ENCODE measurements at regions not wholly inside any gene's neighbourhood (a gene's known extent, or its start where the extent isn't known, plus 50 kb on each side); places are given as distances from the start of the nearest gene placed in this dataset.
A peak's percentile ranks its signal among the peaks of the same experiment; 100 is the strongest.

DNA sequence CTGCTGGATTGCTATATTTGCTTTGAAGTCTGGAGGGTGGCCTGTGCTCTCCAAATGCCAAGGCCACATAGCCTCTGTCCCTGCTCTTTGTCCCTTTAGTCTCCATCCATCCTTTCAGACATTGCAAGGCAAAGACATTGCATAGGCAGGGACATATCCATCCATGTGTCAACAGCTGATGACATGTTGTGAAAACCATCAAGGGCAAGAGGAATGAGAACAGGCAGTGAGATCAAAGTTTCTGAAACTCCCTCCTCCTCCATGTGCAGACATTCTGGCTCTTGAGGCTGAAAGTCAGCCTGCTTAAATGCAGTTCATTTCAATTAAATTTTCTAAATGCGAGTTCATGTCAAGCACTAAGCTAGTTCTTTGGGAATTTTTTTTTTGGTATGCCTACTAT lies 135.2 kb upstream of the CTNNB1 start:
- no peak for DNase-seq

GRCh38 chr3:41064526-41064925 lies 134.8 kb upstream of the CTNNB1 start:
- DNase-seq, result no peak

GRCh38 chr3:41065340-41065739 lies 134.0 kb upstream of the CTNNB1 start:
- no peak for DNase-seq

DNA sequence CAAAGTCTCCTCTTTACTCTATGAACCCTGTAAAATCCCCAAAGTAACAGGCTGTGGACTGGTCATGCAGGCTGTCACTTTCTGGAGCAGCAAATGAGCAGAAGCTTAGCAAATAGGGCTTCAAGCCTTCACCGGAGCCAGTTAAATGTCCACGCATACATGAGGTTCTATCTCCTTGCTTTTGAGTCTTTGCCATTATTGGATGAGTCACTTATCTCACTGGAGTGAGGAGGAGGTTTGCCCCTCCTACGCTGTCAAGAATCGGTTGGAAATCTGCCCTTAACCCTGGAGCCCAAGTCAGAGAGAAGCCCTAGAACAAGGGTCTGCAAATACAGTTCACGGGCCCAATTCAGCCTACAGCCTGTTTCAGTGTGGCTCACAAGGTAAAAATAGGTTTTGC lies 126.1 kb upstream of the CTNNB1 start:
- DNase-seq, result no peak

DNA sequence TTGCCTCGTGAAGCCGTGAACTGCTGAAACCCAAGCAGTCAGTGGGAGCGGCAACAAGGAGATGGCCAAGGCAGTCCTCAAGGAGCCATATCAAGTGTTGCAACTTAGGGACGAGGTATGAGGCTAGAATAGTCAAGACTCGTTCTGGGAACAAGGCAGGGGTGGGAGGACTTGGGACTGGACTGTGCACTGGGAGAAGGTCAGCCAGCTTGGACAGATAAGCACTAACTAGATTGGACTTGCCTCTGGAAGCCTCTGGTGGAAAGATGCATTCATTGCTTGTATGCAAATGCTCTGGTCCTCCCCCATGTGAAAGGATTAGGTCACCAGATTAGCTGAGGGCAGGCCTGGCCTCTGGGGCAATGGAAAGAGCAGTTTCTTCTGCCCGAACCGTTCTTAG lies 123.3 kb upstream of the CTNNB1 start:
- DNase-seq, result no peak

DNA sequence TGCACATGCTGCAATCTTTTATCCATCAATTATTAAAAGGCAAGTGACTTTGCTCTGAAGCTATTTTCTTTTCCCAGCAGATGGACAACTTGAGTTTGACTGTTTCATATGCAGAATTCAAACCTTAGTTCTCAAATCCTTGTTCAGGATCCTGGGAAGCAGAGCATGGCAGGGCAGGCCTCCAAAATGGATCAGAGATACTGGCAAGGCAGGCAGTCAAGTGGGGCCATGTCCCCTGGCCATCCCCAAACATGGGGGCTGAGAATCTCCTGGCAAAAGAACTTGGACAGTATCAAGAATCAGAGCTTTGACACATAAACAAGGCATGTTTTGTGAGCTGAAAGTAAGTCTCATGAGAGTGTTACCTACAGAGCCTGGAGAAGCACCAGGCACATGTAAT lies 122.9 kb upstream of the CTNNB1 start:
- DNase-seq, result no peak

- no peak for DNase-seq
These were observed 119.2 kb upstream of the CTNNB1 start for GRCh38 chr3:41080141-41080540.

GRCh38 chr3:41088882-41089281 lies 110.4 kb upstream of the CTNNB1 start:
- DNase-seq, result no peak

DNA sequence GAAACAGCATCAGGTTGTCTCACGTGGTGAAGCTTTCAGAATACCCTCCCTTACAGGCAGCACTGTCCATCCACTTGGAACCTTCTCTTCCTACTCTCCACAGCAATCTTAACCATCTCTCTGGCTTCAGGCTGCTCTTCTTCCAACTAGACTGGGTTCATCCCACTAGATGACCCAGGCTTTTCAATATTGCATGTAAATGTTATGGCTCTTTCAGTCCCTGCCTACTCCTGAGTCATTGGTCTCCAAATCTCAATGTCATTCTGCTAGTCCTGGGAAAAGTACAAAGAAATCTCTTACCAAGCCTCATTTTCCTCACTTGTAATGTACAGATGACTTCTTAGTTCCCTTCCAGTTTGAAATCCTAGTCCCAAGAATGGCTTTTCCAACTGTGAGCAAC lies 109.7 kb upstream of the CTNNB1 start:
- DNase-seq, result no peak

- DNase-seq, result no peak
These were observed 106.5 kb upstream of the CTNNB1 start for GRCh38 chr3:41092844-41093243.

- DNase-seq, result no peak
These were observed 105.8 kb upstream of the CTNNB1 start for GRCh38 chr3:41093476-41093875.

DNA sequence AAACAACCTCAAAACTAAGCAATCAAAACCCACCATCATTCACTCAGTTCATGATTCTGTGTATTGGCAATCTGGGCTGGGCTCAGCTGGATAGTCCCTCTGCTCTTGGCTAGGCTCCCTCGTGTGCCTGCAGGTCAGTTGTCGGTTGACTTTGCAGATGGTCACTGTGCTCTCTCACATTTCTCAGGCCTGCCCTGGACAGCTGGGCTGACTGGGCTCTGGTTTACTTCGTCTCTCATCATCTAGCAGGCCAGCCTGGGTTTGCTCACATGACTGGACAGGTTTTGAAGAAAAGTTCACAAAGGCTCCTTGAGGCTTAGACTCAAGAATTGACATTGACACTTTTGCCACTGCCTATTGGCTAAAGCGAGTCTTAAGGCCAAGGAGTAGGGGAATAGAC lies 105.0 kb upstream of the CTNNB1 start:
- DNase-seq, result no peak

DNA sequence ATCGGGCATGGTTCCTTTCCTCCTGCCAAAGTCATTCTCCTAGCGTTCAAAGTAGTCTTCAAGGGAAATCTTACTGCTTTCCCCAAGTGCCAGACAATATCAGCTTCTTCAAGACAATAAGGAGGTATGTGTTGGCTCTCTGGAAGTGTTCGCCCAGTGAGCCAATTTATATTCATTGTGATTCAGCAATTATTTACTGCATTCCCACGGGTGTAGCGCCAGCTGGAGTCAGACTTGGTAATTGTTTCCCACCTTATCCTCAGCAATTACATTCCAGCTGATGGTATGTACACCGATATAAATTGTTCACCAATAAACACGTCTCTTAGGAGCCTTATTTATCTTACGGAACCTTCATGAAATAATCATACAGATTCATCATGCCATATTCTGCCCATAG lies 103.6 kb upstream of the CTNNB1 start:
- no peak for DNase-seq

DNA sequence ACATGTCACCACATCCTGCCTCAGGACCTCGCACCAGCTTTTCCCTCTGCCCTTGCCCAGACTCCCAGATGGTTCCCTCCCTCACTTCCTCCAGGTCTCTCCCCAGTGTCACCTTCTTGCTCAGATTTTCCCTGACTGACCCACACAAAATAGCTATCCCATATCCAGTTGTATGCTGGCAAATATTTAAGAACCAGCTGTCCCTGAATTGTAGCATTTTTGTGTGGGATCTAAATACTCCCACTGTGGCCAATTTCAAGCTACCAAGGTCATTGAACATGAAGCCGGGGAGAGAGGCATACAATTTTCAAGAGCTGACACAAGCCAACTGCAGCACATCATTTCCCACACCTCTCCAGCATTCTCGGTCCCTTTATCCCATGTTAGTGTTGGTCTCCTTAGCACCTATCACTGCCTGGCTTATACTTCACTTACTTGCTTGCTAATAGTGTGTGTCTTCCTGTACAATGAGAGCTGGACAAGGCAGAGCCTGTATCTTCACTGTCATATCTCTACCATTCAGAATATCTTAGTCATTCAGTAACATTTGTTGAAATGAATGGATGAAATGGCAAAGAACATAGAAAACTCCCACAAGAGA lies 101.3 kb upstream of the CTNNB1 start:
- no peak for DNase-seq

GRCh38 chr3:41101231-41101630 lies 98.1 kb upstream of the CTNNB1 start:
- DNase-seq, result no peak

DNA sequence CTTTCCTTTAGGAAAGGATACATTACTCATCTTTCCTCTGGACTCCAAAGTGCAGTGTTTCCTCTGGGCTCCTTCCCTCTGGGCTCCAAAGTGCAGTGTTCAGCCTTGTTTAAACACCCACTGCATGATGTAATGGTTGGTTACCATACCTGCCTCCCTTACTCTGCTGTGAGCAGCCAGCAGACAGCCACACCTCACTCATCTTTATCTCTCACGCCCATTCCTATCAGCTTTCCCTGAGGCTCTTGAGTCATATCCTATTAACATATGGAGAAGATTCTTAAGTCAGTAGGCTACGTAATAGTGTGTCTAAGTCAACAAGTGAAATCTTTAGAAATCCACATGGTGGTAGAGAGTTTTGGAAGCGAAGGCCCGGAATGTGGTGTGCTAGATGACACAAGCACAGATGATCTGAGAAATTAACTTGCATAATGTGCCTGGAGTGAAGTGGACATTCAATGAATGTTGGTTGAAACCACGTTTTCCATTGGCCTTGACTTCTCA lies 97.2 kb upstream of the CTNNB1 start:
- DNase-seq, result no peak

- no peak for DNase-seq
These were observed 96.6 kb upstream of the CTNNB1 start for GRCh38 chr3:41102750-41103149.

DNA sequence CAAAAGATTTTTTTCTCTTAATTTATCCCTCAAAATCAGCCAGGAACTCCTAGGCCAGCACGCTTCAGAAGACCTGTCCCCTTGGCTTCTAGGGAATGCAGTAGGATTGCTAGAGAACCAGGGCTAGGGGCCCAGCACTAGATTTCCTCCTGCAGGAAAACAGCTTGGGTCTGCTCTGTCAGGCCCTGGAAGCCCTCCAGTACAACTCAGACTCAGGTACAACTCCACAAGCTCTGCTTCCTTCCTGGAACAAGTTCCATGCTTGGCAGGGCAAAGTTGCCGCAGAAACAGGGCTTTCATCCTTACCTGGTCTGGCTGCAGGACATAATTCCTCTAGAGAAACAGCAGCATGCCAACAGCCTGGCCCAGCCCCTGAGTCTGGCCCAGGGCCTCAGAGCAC lies 96.1 kb upstream of the CTNNB1 start:
- DNase-seq, result no peak

GRCh38 chr3:41104147-41104546 lies 95.2 kb upstream of the CTNNB1 start:
- no peak for DNase-seq

DNA sequence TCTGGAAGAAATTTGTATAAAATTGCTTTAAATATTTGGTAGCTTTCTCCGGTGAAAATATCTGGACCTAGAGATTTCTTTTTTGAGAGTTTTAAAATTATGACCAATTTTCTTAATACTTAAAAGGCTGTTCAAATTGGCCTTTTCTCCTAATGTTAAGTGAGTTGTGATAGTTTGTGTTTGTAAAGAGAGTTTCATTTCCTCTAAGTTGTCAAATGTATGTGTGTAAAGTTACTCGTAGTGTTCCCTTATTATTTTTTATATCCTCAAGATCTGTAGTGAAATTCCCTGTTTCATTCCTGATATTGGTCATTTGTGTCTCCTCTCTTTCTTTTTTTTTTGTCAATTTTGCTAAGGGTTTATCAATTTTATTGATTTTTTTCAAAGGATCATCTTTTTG lies 92.6 kb upstream of the CTNNB1 start:
- DNase-seq, result no peak

DNA sequence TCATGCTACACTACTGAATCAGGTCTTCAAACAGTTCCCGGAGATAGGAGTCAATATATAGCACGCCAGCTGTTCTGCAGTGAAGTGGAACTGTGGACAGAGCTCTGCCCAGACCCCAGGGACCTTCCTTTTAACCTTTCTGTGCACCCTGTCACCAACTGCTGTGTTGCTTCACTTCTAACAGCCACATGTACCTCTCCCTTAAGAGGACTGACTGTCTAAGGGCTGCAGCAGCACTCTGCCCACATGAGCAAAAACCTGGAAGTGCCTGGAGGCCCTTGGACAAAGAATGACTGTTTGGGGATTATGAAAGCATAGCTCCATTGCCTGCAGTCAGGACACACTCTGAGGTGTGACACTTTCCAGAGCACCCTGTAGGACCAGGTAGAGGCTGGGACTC lies 88.3 kb upstream of the CTNNB1 start:
- no peak for DNase-seq

- no peak for DNase-seq
These were observed 86.8 kb upstream of the CTNNB1 start for GRCh38 chr3:41112466-41112865.

GRCh38 chr3:41115069-41115468 lies 84.2 kb upstream of the CTNNB1 start:
- no peak for DNase-seq

- DNase-seq, result no peak
These were observed 82.5 kb upstream of the CTNNB1 start for GRCh38 chr3:41116851-41117250.

- DNase-seq, result peak; percentile 71 to 73
These were observed 81.9 kb upstream of the CTNNB1 start for GRCh38 chr3:41117398-41117870.

Data from stimulated activated CD4-positive, alpha-beta T cell treated with anti-CD3 and anti-CD28 coated beads, Interleukin-2, amount 100 ng/mL, for 48 hours (primary cell).